ENCODE measurements at regions not wholly inside any gene's neighbourhood (a gene's known extent, or its start where the extent isn't known, plus 50 kb on each side); places are given as distances from the start of the nearest gene placed in this dataset.

- TF ChIP-seq CTCF (IDR thresholded peaks at IDR 0.05) (no peak), POLR2A (IDR thresholded peaks at IDR 0.05) (no peak)
These were observed 1098.5 kb downstream of the IGSF11 start for GRCh38 chr3:117936159-117936558.

Measured in Peyer's patch (tissue), 4 donors.